GM18502 (cell line): ENCODE measurements at regions not wholly inside any gene's neighbourhood (a gene's known extent, or its start where the extent isn't known, plus 50 kb on each side); places are given as distances from the start of the nearest gene placed in this dataset.

Experiments used
- ATAC-seq: cut with Tn5 transposase; IDR thresholded peaks from one replicate; pipeline ENCODE4 v1.9.1; 2021; ENCODE audit warnings: mild to moderate bottlenecking; ENCODE audit not compliant: unreplicated experiment, poor library complexity

GRCh38 chr6:163930012-163930411 lies 515.5 kb downstream of the QKI start:
- no peak for ATAC-seq

GRCh38 chr6:163929538-163929937 lies 515.0 kb downstream of the QKI start:
- no peak for ATAC-seq

GRCh38 chr6:163926642-163927041 lies 512.1 kb downstream of the QKI start:
- no peak for ATAC-seq

GRCh38 chr6:163925839-163926238 lies 511.3 kb downstream of the QKI start:
- no peak for ATAC-seq

GRCh38 chr6:163923658-163924411 lies 509.3 kb downstream of the QKI start:
- no peak for ATAC-seq

- no peak for ATAC-seq
Observed at GRCh38 chr6:163922562-163922961, 508.0 kb downstream of the QKI start.

- no peak for ATAC-seq
Observed at GRCh38 chr6:163919652-163920051, 505.1 kb downstream of the QKI start.

- ATAC-seq, result no peak
Observed at GRCh38 chr6:163916315-163917081, 502.0 kb downstream of the QKI start.

GRCh38 chr6:163915131-163915530 lies 500.6 kb downstream of the QKI start:
- no peak for ATAC-seq

GRCh38 chr6:163913045-163913444 lies 498.5 kb downstream of the QKI start:
- no peak for ATAC-seq

- no peak for ATAC-seq
Observed at GRCh38 chr6:163906006-163906710, 491.6 kb downstream of the QKI start.

GRCh38 chr6:163904186-163904585 lies 489.7 kb downstream of the QKI start:
- ATAC-seq, result no peak

- no peak for ATAC-seq
Observed at GRCh38 chr6:163903541-163903940, 489.0 kb downstream of the QKI start.

- ATAC-seq, result no peak
Observed at GRCh38 chr6:163902993-163903392, 488.5 kb downstream of the QKI start.

- ATAC-seq, result no peak
Observed at GRCh38 chr6:163901681-163902080, 487.2 kb downstream of the QKI start.

- ATAC-seq, result no peak
Observed at GRCh38 chr6:163900570-163900969, 486.1 kb downstream of the QKI start.

- no peak for ATAC-seq
Observed at GRCh38 chr6:163897669-163898068, 483.2 kb downstream of the QKI start.

GRCh38 chr6:163897030-163897429 lies 482.5 kb downstream of the QKI start:
- no peak for ATAC-seq

- ATAC-seq, result no peak
Observed at GRCh38 chr6:163895162-163895561, 480.6 kb downstream of the QKI start.

GRCh38 chr6:163893609-163894189 lies 479.2 kb downstream of the QKI start:
- no peak for ATAC-seq
